ENCODE measurements at regions not wholly inside any gene's neighbourhood (a gene's known extent, or its start where the extent isn't known, plus 50 kb on each side); places are given as distances from the start of the nearest gene placed in this dataset.

- TF ChIP-seq ZNF232 (CRISPR knock-in tag; IDR thresholded peaks at IDR 0.05) (no peak), IRF2 (CRISPR knock-in tag; IDR thresholded peaks at IDR 0.05; ENCODE audit: borderline replicate concordance, low read depth) (no peak)
- Mint-ChIP-seq H3K4me3 (no peak overlapping the region), H3K27me3 (ENCODE audit: low read depth) (no peaks in the 10 kb centered on the region; the same call in none of the 2 replicates), H3K27ac (no peak overlapping the region), H3K9me3 (peaks cover 51% of the 10 kb centered on the region), H3K4me1 (no peaks in the 10 kb centered on the region), H3K36me3 (peaks cover 31% of the 10 kb centered on the region)
- DNase-seq (ENCODE audit: low spot score) (no peak), ATAC-seq (no peak)
- CTCF ChIA-PET, result no interaction called here
- POLR2A ChIA-PET, result no interaction called here
These were observed 240.5 kb upstream of the HS3ST1 start for GRCh38 chr4:11669156-11669555.

- Mint-ChIP-seq H3K27me3 (ENCODE audit: low read depth) (no peaks in the 10 kb centered on the region; the same call in none of the 2 replicates), H3K9me3 (peaks cover 33% of the 10 kb centered on the region), H3K27ac (no peak overlapping the region), H3K4me1 (peaks cover 4% of the 10 kb centered on the region; the same call in 1 of the 2 replicates), H3K4me3 (no peak overlapping the region), H3K36me3 (peaks cover 49% of the 10 kb centered on the region)
- CTCF ChIA-PET, result no interaction called here
- POLR2A ChIA-PET, result no interaction called here
- TF ChIP-seq JAZF1 (CRISPR knock-in tag; IDR thresholded peaks at IDR 0.05), result no peak
- no peak for TF ChIP-seq MLX (CRISPR knock-in tag; IDR thresholded peaks at IDR 0.05)
- TF ChIP-seq, protein P1, sequence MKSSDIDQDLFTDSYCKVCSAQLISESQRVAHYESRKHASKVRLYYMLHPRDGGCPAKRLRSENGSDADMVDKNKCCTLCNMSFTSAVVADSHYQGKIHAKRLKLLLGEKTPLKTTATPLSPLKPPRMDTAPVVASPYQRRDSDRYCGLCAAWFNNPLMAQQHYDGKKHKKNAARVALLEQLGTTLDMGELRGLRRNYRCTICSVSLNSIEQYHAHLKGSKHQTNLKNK (CRISPR knock-in tag; IDR thresholded peaks at IDR 0.05), result no peak
- TF ChIP-seq ZNF425 (CRISPR knock-in tag; conservative IDR thresholded peaks at IDR 0.05), result no peak
- no peak for TF ChIP-seq SP1 (CRISPR knock-in tag; conservative IDR thresholded peaks at IDR 0.05)
- no peak for TF ChIP-seq FOXJ3 (CRISPR knock-in tag; IDR thresholded peaks at IDR 0.05; ENCODE audit: borderline replicate concordance)
- no peak for TF ChIP-seq PRRX2 (CRISPR knock-in tag; IDR thresholded peaks at IDR 0.05)
- TF ChIP-seq, protein P2, sequence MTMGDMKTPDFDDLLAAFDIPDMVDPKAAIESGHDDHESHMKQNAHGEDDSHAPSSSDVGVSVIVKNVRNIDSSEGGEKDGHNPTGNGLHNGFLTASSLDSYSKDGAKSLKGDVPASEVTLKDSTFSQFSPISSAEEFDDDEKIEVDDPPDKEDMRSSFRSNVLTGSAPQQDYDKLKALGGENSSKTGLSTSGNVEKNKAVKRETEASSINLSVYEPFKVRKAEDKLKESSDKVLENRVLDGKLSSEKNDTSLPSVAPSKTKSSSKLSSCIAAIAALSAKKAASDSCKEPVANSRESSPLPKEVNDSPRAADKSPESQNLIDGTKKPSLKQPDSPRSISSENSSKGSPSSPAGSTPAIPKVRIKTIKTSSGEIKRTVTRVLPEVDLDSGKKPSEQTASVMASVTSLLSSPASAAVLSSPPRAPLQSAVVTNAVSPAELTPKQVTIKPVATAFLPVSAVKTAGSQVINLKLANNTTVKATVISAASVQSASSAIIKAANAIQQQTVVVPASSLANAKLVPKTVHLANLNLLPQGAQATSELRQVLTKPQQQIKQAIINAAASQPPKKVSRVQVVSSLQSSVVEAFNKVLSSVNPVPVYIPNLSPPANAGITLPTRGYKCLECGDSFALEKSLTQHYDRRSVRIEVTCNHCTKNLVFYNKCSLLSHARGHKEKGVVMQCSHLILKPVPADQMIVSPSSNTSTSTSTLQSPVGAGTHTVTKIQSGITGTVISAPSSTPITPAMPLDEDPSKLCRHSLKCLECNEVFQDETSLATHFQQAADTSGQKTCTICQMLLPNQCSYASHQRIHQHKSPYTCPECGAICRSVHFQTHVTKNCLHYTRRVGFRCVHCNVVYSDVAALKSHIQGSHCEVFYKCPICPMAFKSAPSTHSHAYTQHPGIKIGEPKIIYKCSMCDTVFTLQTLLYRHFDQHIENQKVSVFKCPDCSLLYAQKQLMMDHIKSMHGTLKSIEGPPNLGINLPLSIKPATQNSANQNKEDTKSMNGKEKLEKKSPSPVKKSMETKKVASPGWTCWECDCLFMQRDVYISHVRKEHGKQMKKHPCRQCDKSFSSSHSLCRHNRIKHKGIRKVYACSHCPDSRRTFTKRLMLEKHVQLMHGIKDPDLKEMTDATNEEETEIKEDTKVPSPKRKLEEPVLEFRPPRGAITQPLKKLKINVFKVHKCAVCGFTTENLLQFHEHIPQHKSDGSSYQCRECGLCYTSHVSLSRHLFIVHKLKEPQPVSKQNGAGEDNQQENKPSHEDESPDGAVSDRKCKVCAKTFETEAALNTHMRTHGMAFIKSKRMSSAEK (CRISPR knock-in tag; IDR thresholded peaks at IDR 0.05; ENCODE audit: borderline replicate concordance), result no peak
- TF ChIP-seq, protein P3, sequence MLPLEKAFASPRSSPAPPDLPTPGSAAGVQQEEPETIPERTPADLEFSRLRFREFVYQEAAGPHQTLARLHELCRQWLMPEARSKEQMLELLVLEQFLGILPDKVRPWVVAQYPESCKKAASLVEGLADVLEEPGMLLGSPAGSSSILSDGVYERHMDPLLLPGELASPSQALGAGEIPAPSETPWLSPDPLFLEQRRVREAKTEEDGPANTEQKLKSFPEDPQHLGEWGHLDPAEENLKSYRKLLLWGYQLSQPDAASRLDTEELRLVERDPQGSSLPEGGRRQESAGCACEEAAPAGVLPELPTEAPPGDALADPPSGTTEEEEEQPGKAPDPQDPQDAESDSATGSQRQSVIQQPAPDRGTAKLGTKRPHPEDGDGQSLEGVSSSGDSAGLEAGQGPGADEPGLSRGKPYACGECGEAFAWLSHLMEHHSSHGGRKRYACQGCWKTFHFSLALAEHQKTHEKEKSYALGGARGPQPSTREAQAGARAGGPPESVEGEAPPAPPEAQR (CRISPR knock-in tag; IDR thresholded peaks at IDR 0.05), result no peak
- TF ChIP-seq FOXP1 (CRISPR knock-in tag; IDR thresholded peaks at IDR 0.05; ENCODE audit: borderline replicate concordance), result no peak
- no peak for TF ChIP-seq NR1H2 (CRISPR knock-in tag; IDR thresholded peaks at IDR 0.05)
- TF ChIP-seq, protein P4, sequence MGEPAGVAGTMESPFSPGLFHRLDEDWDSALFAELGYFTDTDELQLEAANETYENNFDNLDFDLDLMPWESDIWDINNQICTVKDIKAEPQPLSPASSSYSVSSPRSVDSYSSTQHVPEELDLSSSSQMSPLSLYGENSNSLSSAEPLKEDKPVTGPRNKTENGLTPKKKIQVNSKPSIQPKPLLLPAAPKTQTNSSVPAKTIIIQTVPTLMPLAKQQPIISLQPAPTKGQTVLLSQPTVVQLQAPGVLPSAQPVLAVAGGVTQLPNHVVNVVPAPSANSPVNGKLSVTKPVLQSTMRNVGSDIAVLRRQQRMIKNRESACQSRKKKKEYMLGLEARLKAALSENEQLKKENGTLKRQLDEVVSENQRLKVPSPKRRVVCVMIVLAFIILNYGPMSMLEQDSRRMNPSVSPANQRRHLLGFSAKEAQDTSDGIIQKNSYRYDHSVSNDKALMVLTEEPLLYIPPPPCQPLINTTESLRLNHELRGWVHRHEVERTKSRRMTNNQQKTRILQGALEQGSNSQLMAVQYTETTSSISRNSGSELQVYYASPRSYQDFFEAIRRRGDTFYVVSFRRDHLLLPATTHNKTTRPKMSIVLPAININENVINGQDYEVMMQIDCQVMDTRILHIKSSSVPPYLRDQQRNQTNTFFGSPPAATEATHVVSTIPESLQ (CRISPR knock-in tag; IDR thresholded peaks at IDR 0.05), result no peak
- no peak for TF ChIP-seq KAT7 (CRISPR knock-in tag; IDR thresholded peaks at IDR 0.05; ENCODE audit: borderline replicate concordance)
- TF ChIP-seq IRF1 (CRISPR knock-in tag; IDR thresholded peaks at IDR 0.05), result no peak
- no peak for DNase-seq (ENCODE audit: low spot score)
- ATAC-seq, result no peak
These were observed 234.4 kb upstream of the HS3ST1 start for GRCh38 chr4:11663114-11663513.
